GM18858 (cell line): ENCODE measurements at regions not wholly inside any gene's neighbourhood (a gene's known extent, or its start where the extent isn't known, plus 50 kb on each side); places are given as distances from the start of the nearest gene placed in this dataset.

Experiments used
- ATAC-seq: cut with Tn5 transposase; IDR thresholded peaks from one replicate; pipeline ENCODE4 v1.9.1; 2021; ENCODE audit not compliant: unreplicated experiment

GRCh38 chr6:100144991-100145390 lies 151.0 kb upstream of the MCHR2 start:
- no peak for ATAC-seq

- no peak for ATAC-seq
These were observed 144.5 kb upstream of the MCHR2 start for GRCh38 chr6:100138346-100139022.

DNA sequence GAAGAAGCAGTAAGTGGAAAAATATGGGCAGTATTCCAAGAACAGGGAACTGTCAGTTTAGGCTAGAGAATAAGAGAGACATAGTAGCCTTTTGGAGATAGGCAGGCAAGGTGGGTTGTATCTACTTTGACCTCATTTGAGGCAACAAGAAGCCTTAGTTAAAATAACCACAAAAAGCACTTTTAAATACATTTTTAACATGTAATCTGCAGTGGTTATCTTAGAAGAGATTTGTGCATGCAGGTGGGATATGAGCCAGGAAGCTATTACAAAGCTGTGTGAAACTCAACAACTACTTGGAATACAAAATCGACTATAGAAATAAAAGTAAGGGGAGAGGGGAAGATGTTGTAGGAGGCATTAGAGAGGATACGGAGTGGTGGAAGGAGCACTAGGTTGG lies 143.7 kb upstream of the MCHR2 start:
- no peak for ATAC-seq

DNA sequence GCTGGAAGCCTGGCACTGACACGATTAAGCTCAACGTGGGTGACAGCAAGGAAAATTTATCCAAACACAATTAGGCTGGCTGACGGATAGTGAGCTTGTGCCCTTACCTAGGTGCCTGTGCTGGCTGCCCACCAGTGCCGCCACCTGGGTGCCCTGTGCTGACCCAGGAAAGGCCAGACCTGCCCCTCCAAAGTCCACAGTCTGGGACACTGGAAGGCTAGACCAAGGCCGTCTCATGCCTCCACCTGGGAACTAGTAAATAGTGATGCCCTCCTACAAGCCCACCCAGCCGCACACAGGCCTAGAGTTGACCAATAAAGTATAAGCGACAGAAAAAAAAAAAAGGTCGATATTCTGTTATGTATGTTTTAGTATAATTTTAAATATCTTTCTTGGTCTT lies 142.6 kb upstream of the MCHR2 start:
- no peak for ATAC-seq

GRCh38 chr6:100135977-100136376 lies 142.0 kb upstream of the MCHR2 start:
- ATAC-seq = no peak

GRCh38 chr6:100134703-100135102 lies 140.7 kb upstream of the MCHR2 start:
- no peak for ATAC-seq

DNA sequence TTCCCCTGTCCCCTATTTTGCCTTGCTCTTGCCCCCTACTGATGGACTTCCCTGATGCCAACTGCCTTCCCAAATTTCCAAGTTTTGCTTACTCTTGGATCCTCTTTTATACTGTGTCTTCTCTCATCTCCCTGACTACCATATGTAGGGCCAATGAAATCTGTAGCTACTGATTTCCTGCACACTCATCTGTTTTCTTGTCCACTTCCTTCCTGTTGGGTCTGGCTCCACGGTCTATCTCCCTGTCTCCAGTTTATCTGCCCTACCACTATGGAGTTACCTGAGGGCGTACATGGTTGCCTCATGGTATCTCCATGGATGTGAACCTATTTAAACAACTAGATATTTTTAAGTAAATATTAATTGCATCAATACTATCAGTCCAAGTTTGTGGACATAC lies 140.3 kb upstream of the MCHR2 start:
- no peak for ATAC-seq

DNA sequence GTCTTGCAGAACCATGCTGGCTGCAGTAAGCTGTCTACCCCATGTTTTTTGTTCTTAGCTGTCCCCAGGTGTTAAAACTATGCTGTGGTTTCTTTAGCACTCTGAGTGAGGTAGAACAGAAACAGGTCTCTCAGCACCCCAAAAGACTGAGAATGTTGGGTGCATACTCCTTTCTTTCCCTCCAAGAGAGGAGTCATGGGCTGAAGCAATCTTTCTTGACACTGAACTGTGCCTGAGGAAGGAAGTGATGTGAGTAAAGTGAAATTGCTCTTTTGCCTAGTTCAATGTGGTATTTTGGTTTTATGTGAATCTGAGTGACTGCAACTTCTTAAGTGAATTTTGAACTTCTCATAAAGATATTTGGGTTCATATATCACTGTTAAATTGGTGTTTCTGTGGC lies 138.0 kb upstream of the MCHR2 start:
- no peak for ATAC-seq

DNA sequence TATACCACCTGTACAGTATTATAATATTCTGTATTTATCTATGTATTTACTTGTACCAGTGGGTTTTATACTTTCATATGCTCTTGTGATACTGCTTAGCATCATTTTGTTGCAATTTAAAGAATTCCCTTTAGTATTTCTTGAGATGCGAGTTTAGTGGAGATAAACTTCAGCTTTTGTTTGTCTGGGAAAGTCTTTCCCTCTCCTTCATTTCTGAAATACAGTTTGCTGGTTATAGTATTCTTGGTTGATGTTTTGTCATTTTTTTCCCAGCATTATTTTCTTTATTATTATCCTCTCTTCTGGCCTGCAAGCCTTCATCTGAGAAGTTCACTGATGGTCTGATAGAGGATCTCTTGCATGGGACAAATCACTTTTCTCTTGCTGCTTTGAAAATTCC lies 136.6 kb upstream of the MCHR2 start:
- ATAC-seq = no peak

DNA sequence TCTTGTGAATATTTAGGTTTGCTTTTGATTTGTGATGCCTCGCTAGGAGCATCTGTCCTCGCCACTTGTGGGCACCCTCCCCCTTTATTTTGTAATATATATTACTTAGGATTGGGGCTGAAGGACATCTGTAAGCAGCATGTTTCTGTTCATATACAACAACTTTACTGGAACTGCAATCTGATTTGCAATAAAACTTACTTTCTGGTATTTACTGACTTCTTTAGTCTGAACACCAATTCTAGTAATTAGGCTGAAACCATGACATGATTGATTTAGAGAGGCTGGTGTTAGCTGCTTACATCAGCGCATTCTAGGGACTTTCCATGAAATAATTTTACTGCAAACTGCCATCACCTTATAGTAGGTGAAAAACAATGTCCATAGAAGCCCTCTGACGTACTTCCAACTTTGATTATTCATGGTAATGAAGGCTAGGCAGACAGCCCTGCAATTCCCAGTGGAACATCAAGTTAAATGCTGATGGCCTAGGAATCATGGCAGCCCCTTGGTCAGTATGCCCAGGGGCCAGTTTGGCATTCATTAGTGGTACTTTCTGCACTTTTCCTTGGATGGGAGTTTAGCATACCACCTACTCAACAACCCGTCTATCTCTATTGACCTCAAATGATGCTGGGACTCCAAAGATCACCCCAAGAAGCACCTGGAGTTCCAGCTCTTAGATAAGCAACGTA lies 132.9 kb upstream of the MCHR2 start:
- ATAC-seq = no peak

DNA sequence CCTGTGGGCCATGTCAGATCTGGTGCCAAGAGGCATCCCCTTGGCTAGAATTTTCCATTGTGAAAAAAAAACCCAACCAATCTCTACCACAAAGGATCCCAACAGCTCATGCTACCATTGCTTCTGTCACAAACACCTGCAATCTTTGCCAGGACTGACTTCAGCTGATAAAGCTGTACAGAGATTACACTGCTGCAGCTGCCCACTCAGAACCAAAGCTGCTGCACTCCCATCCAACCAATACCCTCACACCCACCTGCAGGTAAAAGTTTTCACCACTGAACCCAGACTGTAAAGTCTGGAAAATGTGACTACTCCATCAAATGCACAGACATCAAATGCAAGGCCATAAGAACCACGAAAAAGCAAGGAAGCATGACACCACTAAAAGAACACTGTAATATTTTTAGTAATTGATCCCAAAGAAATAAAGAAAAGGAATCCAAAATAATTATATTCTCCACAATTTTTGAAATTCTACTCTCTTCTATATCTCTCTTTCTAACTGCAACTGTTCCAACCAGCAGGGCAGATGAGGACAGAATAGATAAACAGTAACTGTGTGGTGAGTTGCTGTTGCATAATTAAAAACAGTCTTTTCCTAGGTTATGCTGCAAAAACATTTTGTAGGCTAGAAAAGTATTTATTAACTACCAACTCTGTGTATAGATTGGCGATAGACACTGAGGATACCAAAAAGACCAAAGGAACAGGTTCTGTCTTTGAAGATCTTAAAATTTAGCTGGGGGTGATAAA lies 128.0 kb upstream of the MCHR2 start:
- ATAC-seq = no peak

- ATAC-seq = no peak
These were observed 125.2 kb upstream of the MCHR2 start for GRCh38 chr6:100119261-100119660.

- ATAC-seq = no peak
These were observed 124.3 kb upstream of the MCHR2 start for GRCh38 chr6:100118301-100118700.

DNA sequence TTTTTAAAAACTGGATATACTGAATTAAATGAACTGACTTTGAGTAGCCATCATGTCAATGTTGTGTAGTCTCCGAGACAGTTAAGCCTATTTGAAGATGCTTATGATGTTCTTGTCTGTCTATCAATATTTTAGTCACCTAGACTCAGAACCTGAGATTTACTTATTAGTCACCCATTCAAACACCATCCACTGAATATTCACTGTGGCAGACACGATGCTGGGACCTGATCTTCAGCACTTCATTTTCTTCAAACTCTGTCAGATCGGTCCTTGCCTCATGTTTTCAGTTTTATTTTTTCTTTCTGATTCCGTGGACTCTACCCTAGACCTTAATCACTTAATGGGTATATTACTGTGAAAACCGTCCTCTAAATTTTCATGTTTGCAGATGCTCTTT lies 123.7 kb upstream of the MCHR2 start:
- ATAC-seq = no peak

DNA sequence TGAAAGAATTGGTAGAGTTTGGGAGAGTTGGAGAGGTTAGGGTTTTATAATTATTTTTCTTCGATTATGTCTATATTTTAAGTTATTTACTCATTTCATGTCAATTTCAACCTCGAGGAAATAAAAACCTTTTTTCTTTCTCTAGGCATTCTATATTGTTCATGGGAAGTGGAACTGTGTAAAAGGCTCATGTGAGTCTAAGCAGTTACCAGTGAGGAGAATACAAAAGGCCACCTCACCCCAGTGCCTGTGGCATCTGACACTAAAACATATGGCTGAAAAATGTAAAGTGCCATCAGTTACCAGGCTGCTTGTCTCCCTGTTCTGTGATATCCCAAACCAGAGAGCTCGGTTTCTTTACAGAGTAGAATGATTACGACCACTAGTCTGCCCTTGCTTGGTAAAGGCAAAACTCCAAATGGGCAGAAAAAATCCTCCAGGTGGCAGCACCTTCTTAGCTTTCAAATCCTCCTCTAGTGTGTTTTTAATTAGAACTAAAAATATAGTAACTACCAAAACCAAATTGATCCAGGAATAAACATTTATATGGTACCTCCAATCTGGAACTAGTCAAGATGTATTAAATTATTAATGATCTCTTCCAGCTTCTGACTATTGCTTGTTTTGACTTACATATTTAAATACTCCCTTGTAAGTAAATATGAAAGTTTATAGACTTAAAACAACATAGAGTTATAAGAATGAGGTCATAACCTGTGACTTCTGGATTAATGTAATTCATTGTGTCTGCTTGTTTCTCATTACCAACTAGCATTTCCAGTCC lies 122.6 kb upstream of the MCHR2 start:
- ATAC-seq = peak; percentile 65

- no peak for ATAC-seq
These were observed 121.5 kb upstream of the MCHR2 start for GRCh38 chr6:100115407-100116101.

- no peak for ATAC-seq
These were observed 119.0 kb upstream of the MCHR2 start for GRCh38 chr6:100112855-100113508.

GRCh38 chr6:100105919-100106529 lies 112.0 kb upstream of the MCHR2 start:
- ATAC-seq = no peak

DNA sequence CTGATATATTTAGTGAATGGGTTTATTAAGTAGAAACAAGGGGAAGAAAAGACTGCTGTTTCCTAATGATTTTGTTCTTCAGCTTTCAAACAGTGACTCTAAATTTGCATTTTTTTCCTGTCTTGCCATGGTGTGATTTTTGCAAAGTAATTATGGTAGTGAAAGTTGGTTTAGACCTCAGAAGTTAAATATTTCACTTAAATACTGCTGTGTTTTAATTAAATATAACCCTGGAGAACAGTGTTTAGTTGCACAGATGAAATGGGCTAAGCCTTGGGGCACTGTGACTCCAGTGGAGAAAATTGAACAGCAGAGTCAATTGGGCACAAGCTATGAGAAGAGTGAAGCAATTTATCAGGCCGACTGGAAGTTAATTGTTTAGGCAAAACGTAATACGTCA lies 111.1 kb upstream of the MCHR2 start:
- peak; percentile 42 for ATAC-seq

GRCh38 chr6:100103931-100104330 lies 109.9 kb upstream of the MCHR2 start:
- no peak for ATAC-seq
